ENCODE measurements at regions not wholly inside any gene's neighbourhood (a gene's known extent, or its start where the extent isn't known, plus 50 kb on each side); places are given as distances from the start of the nearest gene placed in this dataset.

DNA sequence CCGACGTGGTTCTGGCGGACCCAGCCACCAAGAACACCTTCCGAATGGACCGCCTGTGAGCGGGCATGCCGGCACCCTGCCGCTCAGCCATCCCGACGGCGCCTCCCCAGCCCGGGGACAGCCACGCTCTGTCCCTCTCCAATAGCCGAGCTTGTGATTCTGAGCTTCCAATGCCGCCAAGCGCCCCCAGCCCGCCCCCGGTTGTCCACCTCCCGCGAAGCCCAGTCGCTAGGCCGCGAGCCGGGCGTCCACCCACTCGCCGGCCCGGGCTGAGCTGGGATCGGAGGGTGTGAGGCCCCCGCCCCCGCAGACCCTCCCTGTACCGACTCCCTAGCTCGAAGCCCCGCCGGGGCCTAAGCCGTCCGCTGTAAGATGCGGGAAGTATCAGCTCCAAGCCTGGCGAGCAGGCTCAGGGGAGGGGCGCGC is 1195.1 kb upstream of the CHAC2 start:
- Mint-ChIP-seq H3K4me3 (ENCODE audit: unreplicated experiment) (no peak overlapping the region), H3K36me3 (ENCODE audit: unreplicated experiment) (no peaks in the 10 kb centered on the region), H3K27me3 (ENCODE audit: unreplicated experiment) (no peaks in the 10 kb centered on the region), H3K9me3 (ENCODE audit: unreplicated experiment) (peaks cover 22% of the 10 kb centered on the region), H3K4me1 (ENCODE audit: unreplicated experiment) (no peaks in the 10 kb centered on the region), H3K27ac (ENCODE audit: unreplicated experiment) (no peak overlapping the region)
- peak; percentile 84 for DNase-seq (ENCODE audit: extremely low spot score, unreplicated experiment)
- TF ChIP-seq, protein P1, sequence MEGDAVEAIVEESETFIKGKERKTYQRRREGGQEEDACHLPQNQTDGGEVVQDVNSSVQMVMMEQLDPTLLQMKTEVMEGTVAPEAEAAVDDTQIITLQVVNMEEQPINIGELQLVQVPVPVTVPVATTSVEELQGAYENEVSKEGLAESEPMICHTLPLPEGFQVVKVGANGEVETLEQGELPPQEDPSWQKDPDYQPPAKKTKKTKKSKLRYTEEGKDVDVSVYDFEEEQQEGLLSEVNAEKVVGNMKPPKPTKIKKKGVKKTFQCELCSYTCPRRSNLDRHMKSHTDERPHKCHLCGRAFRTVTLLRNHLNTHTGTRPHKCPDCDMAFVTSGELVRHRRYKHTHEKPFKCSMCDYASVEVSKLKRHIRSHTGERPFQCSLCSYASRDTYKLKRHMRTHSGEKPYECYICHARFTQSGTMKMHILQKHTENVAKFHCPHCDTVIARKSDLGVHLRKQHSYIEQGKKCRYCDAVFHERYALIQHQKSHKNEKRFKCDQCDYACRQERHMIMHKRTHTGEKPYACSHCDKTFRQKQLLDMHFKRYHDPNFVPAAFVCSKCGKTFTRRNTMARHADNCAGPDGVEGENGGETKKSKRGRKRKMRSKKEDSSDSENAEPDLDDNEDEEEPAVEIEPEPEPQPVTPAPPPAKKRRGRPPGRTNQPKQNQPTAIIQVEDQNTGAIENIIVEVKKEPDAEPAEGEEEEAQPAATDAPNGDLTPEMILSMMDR (IDR thresholded peaks at IDR 0.05), result no peak

DNA sequence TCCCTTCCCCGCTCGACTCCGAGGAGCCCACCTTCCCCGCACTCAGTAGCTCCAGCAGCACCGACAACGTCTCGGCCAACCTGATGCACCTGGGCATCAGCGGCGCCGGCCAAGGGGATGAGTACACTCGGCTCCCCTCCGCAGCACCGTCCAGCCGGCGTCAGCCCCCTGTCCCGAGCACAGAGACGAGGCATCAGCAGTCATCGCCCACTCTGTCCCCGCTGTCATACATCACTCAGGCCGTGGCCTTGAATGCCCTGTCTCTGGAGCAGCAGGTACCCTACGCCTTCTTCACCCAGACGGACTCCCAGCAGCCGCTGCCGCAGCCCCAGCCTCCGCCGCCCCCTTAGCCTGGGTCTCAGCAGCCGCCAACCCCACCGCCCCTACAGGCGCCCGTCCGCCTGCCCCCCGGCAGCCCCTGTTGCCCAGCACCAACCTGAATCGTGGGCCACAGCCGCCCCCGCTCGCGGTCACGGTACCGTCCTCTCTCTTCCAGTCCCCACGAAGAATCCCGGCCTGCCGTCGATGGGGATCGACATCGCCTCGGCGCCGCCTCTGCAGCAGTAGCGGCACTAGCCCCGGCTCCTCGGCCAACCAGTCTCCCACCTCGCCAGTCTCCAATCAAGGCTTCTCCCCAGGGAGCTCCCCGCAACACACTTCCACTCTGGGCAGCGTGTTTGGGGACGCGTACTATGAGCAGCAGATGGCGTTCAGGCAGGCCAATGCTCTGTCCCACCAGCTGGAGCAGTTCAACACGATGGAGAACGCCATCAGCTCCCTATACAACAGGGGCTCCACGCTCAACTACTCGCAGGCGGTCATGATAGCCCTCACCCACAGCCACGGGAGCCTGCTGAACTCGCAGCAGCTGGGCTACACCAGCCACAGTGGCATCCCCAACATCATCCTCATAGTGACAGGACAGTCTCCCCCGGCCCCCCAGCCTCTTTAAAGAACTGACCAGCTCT is 1195.9 kb upstream of the CHAC2 start:
- Mint-ChIP-seq H3K27me3 (ENCODE audit: unreplicated experiment) (no peaks in the 10 kb centered on the region), H3K27ac (ENCODE audit: unreplicated experiment) (no peak overlapping the region), H3K36me3 (ENCODE audit: unreplicated experiment) (no peaks in the 10 kb centered on the region), H3K4me1 (ENCODE audit: unreplicated experiment) (no peaks in the 10 kb centered on the region), H3K9me3 (ENCODE audit: unreplicated experiment) (peaks cover 22% of the 10 kb centered on the region), H3K4me3 (ENCODE audit: unreplicated experiment) (no peak overlapping the region)
- TF ChIP-seq, protein P1 (IDR thresholded peaks at IDR 0.05), result no peak
- DNase-seq (ENCODE audit: extremely low spot score, unreplicated experiment), result peak; percentile 83

DNA sequence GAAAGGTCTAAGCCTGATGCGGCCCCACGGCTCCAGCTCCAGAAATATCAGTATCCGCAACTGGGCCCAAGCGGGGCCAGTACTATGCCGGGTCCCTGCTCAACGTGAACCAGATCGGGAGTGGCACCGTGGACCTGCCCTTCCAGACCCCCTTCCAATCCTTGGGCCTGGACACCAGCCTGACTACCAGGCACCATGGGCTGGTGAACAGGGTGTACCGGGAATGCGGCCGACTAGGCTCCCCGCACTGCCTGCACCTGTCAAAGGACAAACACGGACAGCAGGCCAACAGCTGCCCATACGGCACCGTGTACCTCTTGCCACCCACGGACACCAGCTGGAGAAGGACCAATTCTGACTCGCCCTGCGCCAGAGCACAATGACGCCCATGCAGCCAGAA is 1196.9 kb upstream of the CHAC2 start:
- H3K27me3 Mint-ChIP-seq (ENCODE audit: unreplicated experiment), result no peaks in the 10 kb centered on the region
- no peaks in the 10 kb centered on the region for H3K36me3 Mint-ChIP-seq (ENCODE audit: unreplicated experiment)
- H3K9me3 Mint-ChIP-seq (ENCODE audit: unreplicated experiment), result peaks cover 22% of the 10 kb centered on the region
- DNase-seq (ENCODE audit: extremely low spot score, unreplicated experiment), result no peak
- TF ChIP-seq, protein P1 (IDR thresholded peaks at IDR 0.05), result no peak
- H3K4me1 Mint-ChIP-seq (ENCODE audit: unreplicated experiment), result no peaks in the 10 kb centered on the region
- no peak overlapping the region for H3K27ac Mint-ChIP-seq (ENCODE audit: unreplicated experiment)
- no peak overlapping the region for H3K4me3 Mint-ChIP-seq (ENCODE audit: unreplicated experiment)

DNA sequence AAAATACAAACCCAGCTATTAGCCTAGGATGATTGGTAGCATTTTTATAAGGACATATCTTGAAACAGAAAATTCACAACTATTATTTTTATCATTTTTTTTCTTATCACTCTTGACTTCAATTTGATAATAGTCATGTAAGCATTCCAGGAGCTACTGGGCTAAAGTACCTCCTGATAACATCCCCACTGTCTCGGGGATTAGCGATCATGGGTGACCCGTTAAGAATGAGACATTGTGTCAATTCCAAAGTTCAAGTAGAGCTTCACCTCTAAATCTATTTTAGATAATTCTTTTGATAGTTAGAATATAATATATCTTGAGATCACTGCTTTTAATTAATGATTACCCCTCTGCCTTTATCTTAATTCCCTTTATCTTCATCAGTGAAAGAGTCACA is 1204.5 kb upstream of the CHAC2 start:
- Mint-ChIP-seq H3K4me3 (ENCODE audit: unreplicated experiment) (no peak overlapping the region), H3K27ac (ENCODE audit: unreplicated experiment) (no peak overlapping the region), H3K36me3 (ENCODE audit: unreplicated experiment) (no peaks in the 10 kb centered on the region)

DNA sequence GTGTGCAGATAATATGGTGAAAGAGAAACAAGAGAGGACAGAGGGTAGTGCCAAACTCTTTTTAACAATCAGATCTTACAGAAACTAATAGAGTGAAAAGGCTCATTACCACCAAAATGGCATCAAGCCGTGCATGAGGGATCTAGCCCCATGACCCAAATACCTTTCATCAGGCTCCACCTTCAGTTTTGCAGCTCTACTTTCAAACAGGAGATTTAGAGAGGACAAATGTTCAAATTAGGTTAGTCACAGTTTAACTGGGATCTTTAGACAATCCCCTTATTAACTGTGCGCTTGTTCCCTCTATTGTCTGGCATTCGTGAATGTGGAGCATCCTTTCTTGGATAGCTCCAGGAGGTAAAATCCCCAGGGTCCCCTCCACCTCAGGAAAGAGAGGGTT is 1209.3 kb upstream of the CHAC2 start:
- H3K36me3 Mint-ChIP-seq (ENCODE audit: unreplicated experiment), result no peaks in the 10 kb centered on the region
- no peak overlapping the region for H3K27ac Mint-ChIP-seq (ENCODE audit: unreplicated experiment)
- H3K4me3 Mint-ChIP-seq (ENCODE audit: unreplicated experiment), result no peak overlapping the region
- peaks cover 4% of the 10 kb centered on the region for H3K9me3 Mint-ChIP-seq (ENCODE audit: unreplicated experiment)
- TF ChIP-seq, protein P1 (IDR thresholded peaks at IDR 0.05), result no peak
- H3K27me3 Mint-ChIP-seq (ENCODE audit: unreplicated experiment), result peaks cover 2% of the 10 kb centered on the region
- peaks cover 2% of the 10 kb centered on the region for H3K4me1 Mint-ChIP-seq (ENCODE audit: unreplicated experiment)
- DNase-seq (ENCODE audit: extremely low spot score, unreplicated experiment), result no peak

More for the DNA sequence above, 1204.5 kb upstream of the CHAC2 start:
- peaks cover 2% of the 10 kb centered on the region for H3K27me3 Mint-ChIP-seq (ENCODE audit: unreplicated experiment)
- peaks cover 8% of the 10 kb centered on the region for H3K9me3 Mint-ChIP-seq (ENCODE audit: unreplicated experiment)
- TF ChIP-seq, protein P1 (IDR thresholded peaks at IDR 0.05), result no peak
- H3K4me1 Mint-ChIP-seq (ENCODE audit: unreplicated experiment), result no peaks in the 10 kb centered on the region
- no peak for DNase-seq (ENCODE audit: extremely low spot score, unreplicated experiment)
